Epithelial cell of esophagus (primary cell): ENCODE measurements at regions not wholly inside any gene's neighbourhood (a gene's known extent, or its start where the extent isn't known, plus 50 kb on each side); places are given as distances from the start of the nearest gene placed in this dataset.

Source experiments
- DNase-seq: peaks from one replicate; pipeline ENCODE4 v3.0.0; 2010; ENCODE audit warnings: low read depth
- H3K4me3 ChIP-seq: 2 replicates; pipeline ENCODE4 v1.5.1; 2011; ENCODE audit warnings: mild to moderate bottlenecking, low read length, control low read depth
- CTCF ChIP-seq: IDR thresholded peaks from 2 replicates; pipeline ENCODE4 v1.5.1; 2011; ENCODE audit warnings: low read depth, mild to moderate bottlenecking, low read length, control low read depth, inconsistent platforms; ENCODE audit not compliant: insufficient read depth; ENCODE audit errors: missing control alignments

GRCh38 chr5:103487218-103487617, 75.4 kb downstream of the NUDT12 start:
- DNase-seq = no peak
- TF ChIP-seq CTCF = no peak
- no peak overlapping the region for H3K4me3 ChIP-seq

GRCh38 chr5:103486739-103487138, 75.8 kb downstream of the NUDT12 start:
- no peak overlapping the region for H3K4me3 ChIP-seq
- TF ChIP-seq CTCF = no peak
- no peak for DNase-seq

- no peak for TF ChIP-seq CTCF
- DNase-seq = no peak
- no peak overlapping the region for H3K4me3 ChIP-seq
These were observed 82.3 kb downstream of the NUDT12 start for GRCh38 chr5:103480246-103480645.

GRCh38 chr5:103477678-103478077, 84.9 kb downstream of the NUDT12 start:
- DNase-seq = no peak
- TF ChIP-seq CTCF = no peak
- H3K4me3 ChIP-seq = no peak overlapping the region

- no peak for TF ChIP-seq CTCF
- peak; percentile 13 for DNase-seq
These were observed 85.8 kb downstream of the NUDT12 start for GRCh38 chr5:103476811-103477210.

GRCh38 chr5:103475629-103476240, 86.9 kb downstream of the NUDT12 start:
- peak; percentile 56 for DNase-seq

More at GRCh38 chr5:103476811-103477210, 85.8 kb downstream of the NUDT12 start:
- no peak overlapping the region for H3K4me3 ChIP-seq

More at GRCh38 chr5:103475629-103476240, 86.9 kb downstream of the NUDT12 start:
- TF ChIP-seq CTCF = peak; percentile 50
- H3K4me3 ChIP-seq = no peak overlapping the region
